Ishikawa (cell line): ENCODE measurements at regions not wholly inside any gene's neighbourhood (a gene's known extent, or its start where the extent isn't known, plus 50 kb on each side); places are given as distances from the start of the nearest gene placed in this dataset.

Experiments
- CEBPB ChIP-seq: IDR thresholded peaks from 2 replicates; pipeline ENCODE4 v1.6.1; 2012
- CREB1 ChIP-seq: IDR thresholded peaks from 2 replicates; pipeline ENCODE4 v1.6.1; 2012; ENCODE audit warnings: low read depth
- EGR1 ChIP-seq: IDR thresholded peaks from 2 replicates; pipeline ENCODE4 v1.6.1; 2012
- EP300 ChIP-seq: IDR thresholded peaks from 2 replicates; pipeline ENCODE4 v1.6.1; 2012; ENCODE audit warnings: borderline replicate concordance
- FOXM1 ChIP-seq: IDR thresholded peaks from 2 replicates; pipeline ENCODE4 v1.6.1; 2012; ENCODE audit warnings: low read depth, borderline replicate concordance
- NFIC ChIP-seq: IDR thresholded peaks from 2 replicates; pipeline ENCODE4 v1.6.1; 2012
- RAD21 ChIP-seq: IDR thresholded peaks from 2 replicates; pipeline ENCODE4 v1.6.1; 2012; ENCODE audit warnings: low read depth
- TAF1 ChIP-seq: IDR thresholded peaks from 2 replicates; pipeline ENCODE4 v1.6.1; 2012; ENCODE audit warnings: low read depth, mild to moderate bottlenecking
- TCF12 ChIP-seq: IDR thresholded peaks from 2 replicates; pipeline ENCODE4 v1.6.1; 2012; ENCODE audit warnings: low read depth
- TEAD4 ChIP-seq: IDR thresholded peaks from 2 replicates; pipeline ENCODE4 v1.6.1; 2012
- USF1 ChIP-seq: IDR thresholded peaks from 2 replicates; pipeline ENCODE4 v1.6.1; 2012
- YY1 ChIP-seq: IDR thresholded peaks from 2 replicates; pipeline ENCODE4 v1.6.1; 2012; ENCODE audit warnings: low read depth
- ZBTB7A ChIP-seq: IDR thresholded peaks from 2 replicates; pipeline ENCODE4 v1.6.1; 2012; ENCODE audit warnings: low read depth
- TF ChIP-seq, protein P1 (sequence below): IDR thresholded peaks from 2 replicates; pipeline ENCODE4 v1.6.1; 2012
- TF ChIP-seq, protein P2 (sequence below): IDR thresholded peaks from 2 replicates; pipeline ENCODE4 v1.6.1; 2012; ENCODE audit warnings: low read depth, mild to moderate bottlenecking

DNA sequence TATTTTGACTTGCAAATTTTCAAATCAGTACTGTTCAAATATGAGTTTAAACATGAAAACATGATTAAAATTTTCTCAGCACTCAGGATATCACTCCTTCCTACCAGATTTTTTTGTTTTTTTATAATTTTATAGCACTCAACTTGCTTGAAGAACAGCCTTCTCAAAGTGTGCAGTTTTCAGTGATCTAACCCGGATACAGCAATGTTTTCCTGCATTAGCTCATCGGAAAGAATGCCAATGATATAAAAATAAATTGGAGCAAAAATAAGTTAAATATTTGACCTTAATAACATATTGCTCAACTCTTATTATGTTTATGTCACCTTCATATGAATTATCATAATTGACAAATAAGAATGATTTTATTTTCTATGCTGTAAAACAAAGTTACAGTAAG, 766.8 kb downstream of the USP25 start:
- TF ChIP-seq TEAD4 (no peak), YY1 (no peak), TCF12 (no peak), NFIC (no peak)
- TF ChIP-seq, protein P1, sequence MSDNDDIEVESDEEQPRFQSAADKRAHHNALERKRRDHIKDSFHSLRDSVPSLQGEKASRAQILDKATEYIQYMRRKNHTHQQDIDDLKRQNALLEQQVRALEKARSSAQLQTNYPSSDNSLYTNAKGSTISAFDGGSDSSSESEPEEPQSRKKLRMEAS, result no peak

DNA sequence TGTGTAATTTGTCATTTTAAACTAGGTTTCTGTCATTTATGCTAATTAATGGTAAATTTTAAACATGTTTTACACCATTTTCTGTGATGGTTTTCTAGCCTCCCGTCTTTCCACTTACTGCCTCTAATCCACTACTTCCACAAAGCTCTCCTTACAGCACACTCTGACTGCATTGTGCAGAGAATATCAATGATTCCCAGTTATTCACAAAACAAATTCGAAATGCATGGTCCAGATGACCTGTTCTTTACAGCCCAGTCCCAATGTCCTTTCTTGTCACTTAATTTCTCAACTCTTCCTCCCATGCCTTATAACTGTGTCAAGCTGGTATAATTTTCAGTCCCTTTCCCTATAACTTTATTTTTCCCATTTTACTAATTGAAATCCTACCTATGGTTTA, 770.5 kb downstream of the USP25 start:
- TF ChIP-seq USF1 (no peak), TCF12 (no peak), EGR1 (no peak), TEAD4 (no peak), YY1 (no peak), ZBTB7A (no peak)
- TF ChIP-seq, protein P2, sequence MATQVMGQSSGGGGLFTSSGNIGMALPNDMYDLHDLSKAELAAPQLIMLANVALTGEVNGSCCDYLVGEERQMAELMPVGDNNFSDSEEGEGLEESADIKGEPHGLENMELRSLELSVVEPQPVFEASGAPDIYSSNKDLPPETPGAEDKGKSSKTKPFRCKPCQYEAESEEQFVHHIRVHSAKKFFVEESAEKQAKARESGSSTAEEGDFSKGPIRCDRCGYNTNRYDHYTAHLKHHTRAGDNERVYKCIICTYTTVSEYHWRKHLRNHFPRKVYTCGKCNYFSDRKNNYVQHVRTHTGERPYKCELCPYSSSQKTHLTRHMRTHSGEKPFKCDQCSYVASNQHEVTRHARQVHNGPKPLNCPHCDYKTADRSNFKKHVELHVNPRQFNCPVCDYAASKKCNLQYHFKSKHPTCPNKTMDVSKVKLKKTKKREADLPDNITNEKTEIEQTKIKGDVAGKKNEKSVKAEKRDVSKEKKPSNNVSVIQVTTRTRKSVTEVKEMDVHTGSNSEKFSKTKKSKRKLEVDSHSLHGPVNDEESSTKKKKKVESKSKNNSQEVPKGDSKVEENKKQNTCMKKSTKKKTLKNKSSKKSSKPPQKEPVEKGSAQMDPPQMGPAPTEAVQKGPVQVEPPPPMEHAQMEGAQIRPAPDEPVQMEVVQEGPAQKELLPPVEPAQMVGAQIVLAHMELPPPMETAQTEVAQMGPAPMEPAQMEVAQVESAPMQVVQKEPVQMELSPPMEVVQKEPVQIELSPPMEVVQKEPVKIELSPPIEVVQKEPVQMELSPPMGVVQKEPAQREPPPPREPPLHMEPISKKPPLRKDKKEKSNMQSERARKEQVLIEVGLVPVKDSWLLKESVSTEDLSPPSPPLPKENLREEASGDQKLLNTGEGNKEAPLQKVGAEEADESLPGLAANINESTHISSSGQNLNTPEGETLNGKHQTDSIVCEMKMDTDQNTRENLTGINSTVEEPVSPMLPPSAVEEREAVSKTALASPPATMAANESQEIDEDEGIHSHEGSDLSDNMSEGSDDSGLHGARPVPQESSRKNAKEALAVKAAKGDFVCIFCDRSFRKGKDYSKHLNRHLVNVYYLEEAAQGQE, result no peak

- TF ChIP-seq CREB1, result no peak
Measured at GRCh38 chr21:16502273-16502672, 772.5 kb downstream of the USP25 start.

GRCh38 chr21:16502897-16503296, 773.1 kb downstream of the USP25 start:
- TF ChIP-seq USF1 (no peak), EP300 (no peak), TAF1 (no peak), ZBTB7A (no peak), CEBPB (no peak), YY1 (no peak), RAD21 (no peak), CREB1 (no peak), EGR1 (no peak), TEAD4 (no peak), FOXM1 (no peak), TCF12 (no peak), NFIC (no peak)
- TF ChIP-seq, protein P2, result no peak
- TF ChIP-seq, protein P1, result no peak

DNA sequence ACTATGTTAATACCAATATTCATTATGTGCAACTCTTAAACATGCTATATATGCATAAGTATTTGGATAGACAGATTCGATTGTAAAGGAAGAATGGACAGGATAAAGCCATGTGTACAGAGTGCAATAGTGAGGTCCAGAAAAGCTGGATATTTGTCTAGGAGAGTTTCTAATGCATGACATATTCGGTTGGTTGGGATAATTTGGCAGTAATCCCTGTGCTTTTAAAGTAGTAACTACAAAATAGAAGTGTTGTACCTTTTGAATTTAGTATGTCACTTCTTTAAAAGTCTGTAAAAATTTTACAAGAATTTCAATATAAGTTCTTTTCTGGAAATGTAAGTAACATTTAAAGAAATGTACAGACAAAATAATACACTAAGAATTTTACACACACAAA, 774.5 kb downstream of the USP25 start:
- no peak for TF ChIP-seq RAD21
- TF ChIP-seq FOXM1, result no peak
- no peak for TF ChIP-seq TEAD4
- TF ChIP-seq EGR1, result no peak
- TF ChIP-seq ZBTB7A, result no peak
- TF ChIP-seq USF1, result no peak
- no peak for TF ChIP-seq CEBPB
- TF ChIP-seq, protein P2, result no peak
